ENCODE measurements at regions not wholly inside any gene's neighbourhood (a gene's known extent, or its start where the extent isn't known, plus 50 kb on each side); places are given as distances from the start of the nearest gene placed in this dataset.

DNA sequence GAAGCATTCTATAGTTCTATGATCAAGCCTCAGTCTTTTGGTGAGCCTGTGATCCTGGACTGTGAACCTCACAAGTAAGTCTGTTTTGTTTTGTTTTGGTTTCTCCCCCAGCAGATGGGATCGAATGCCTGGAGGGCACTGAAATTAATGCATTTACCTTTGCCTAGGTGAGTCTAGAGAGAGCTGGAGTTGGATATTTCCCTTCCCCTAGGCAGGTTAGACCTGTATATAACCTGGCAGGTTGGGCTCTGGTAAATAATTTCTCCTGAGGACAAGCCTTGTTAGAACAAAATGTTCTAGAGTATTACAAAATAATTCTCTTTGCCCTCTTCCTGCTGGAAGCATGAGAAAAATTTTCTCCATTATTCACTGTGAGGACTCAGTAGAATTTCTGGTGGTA, 211.9 kb downstream of the TPRG1 start:
- Histone ChIP-seq H3K9ac (ENCODE audit: low read depth, low read length) (no peak overlapping the region), H4K91ac (ENCODE audit: insufficient read depth, low read depth, low read length) (no peak overlapping the region), H3K36me3 (ENCODE audit: control insufficient read depth, insufficient read depth, low read length) (no peaks in the 10 kb centered on the region), H2BK5ac (ENCODE audit: low read depth, low read length, poor library complexity, severe bottlenecking) (no peak overlapping the region), H2BK20ac (ENCODE audit: low read depth, low read length) (no peak overlapping the region), H3K14ac (replicated peaks; ENCODE audit: low read depth, low read length) (no peak overlapping the region), H3K9me1 (ENCODE audit: insufficient read depth, low read length) (no peaks in the 10 kb centered on the region), H3K4me2 (ENCODE audit: low read depth, low read length) (no peak overlapping the region), H3K4me3 (ENCODE audit: insufficient read depth, low read depth, low read length) (no peak overlapping the region), H3K23ac (ENCODE audit: low read depth, low read length) (no peak overlapping the region), H2AK5ac (ENCODE audit: low read depth, low read length) (no peak overlapping the region), H2BK15ac (ENCODE audit: low read depth, low read length) (no peak overlapping the region), H2BK120ac (ENCODE audit: low read depth, low read length) (no peak overlapping the region), H3K9me3 (ENCODE audit: control insufficient read depth, insufficient read depth, low read length) (no peaks in the 10 kb centered on the region), H3K79me1 (ENCODE audit: low read depth in 1 of 2, low read length in 2 of 2) (no peaks in the 10 kb centered on the region), H3K27me3 (ENCODE audit: control insufficient read depth, insufficient read depth, low read length) (no peaks in the 10 kb centered on the region), H3K4me1 (ENCODE audit: control insufficient read depth, insufficient read depth, low read length) (no peaks in the 10 kb centered on the region), H3K27ac (ENCODE audit: insufficient read depth, low read length) (no peak overlapping the region), H4K8ac (ENCODE audit: low read depth in 2 of 2, low read length in 2 of 2) (no peak overlapping the region), H4K5ac (ENCODE audit: low read depth, low read length) (no peak overlapping the region), H3K4ac (ENCODE audit: low read depth, low read length) (no peak overlapping the region), H2AK9ac (replicated peaks; ENCODE audit: low read depth, low read length, poor library complexity) (no peak overlapping the region), H3K56ac (ENCODE audit: extremely low read depth, insufficient read depth, low read length) (no peak overlapping the region), H2AFZ (replicated peaks; ENCODE audit: low read length, poor library complexity) (no peak overlapping the region), H3K18ac (ENCODE audit: low read depth, low read length) (no peak overlapping the region), H4K20me1 (ENCODE audit: insufficient read depth, low read length) (no peaks in the 10 kb centered on the region)
- CTCF ChIA-PET: interaction anchor here (0.6 kb wide), 1 partner anchor 71 kb away, joined by 3 read pairs; no protein-coding TSS in a partner anchor
- in situ Hi-C loops (cut with MboI; ENCODE audit: low sequenced_read_pairs) (no loop called here), intact Hi-C loops (cut with micrococcal nuclease) (no loop called here), dilution Hi-C loops (cut with HindIII; ENCODE audit: low sequenced_read_pairs, unreplicated experiment) (no loop called here)
- no peak for TF ChIP-seq RCOR1 (IDR thresholded peaks at IDR 0.05; ENCODE audit: insufficient replicate concordance, low read length)
- TF ChIP-seq, protein P1, sequence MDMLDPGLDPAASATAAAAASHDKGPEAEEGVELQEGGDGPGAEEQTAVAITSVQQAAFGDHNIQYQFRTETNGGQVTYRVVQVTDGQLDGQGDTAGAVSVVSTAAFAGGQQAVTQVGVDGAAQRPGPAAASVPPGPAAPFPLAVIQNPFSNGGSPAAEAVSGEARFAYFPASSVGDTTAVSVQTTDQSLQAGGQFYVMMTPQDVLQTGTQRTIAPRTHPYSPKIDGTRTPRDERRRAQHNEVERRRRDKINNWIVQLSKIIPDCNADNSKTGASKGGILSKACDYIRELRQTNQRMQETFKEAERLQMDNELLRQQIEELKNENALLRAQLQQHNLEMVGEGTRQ (IDR thresholded peaks at IDR 0.05; ENCODE audit: low read depth, low read length): no peak
- TF ChIP-seq RFX5 (IDR thresholded peaks at IDR 0.05; ENCODE audit: low read depth, low read length): no peak
- no peak for TF ChIP-seq CEBPB (IDR thresholded peaks at IDR 0.05; ENCODE audit: low read depth, low read length)
- TF ChIP-seq MAZ (IDR thresholded peaks at IDR 0.05; ENCODE audit: borderline replicate concordance, low read depth, low read length): no peak
- no peak for TF ChIP-seq FOS (IDR thresholded peaks at IDR 0.05; ENCODE audit: low read depth, low read length)
- TF ChIP-seq CHD1 (IDR thresholded peaks at IDR 0.05; ENCODE audit: low read depth, low read length): no peak
- TF ChIP-seq NFE2L2 (IDR thresholded peaks at IDR 0.05; ENCODE audit: low read depth, low read length): no peak
- TF ChIP-seq, protein P2, sequence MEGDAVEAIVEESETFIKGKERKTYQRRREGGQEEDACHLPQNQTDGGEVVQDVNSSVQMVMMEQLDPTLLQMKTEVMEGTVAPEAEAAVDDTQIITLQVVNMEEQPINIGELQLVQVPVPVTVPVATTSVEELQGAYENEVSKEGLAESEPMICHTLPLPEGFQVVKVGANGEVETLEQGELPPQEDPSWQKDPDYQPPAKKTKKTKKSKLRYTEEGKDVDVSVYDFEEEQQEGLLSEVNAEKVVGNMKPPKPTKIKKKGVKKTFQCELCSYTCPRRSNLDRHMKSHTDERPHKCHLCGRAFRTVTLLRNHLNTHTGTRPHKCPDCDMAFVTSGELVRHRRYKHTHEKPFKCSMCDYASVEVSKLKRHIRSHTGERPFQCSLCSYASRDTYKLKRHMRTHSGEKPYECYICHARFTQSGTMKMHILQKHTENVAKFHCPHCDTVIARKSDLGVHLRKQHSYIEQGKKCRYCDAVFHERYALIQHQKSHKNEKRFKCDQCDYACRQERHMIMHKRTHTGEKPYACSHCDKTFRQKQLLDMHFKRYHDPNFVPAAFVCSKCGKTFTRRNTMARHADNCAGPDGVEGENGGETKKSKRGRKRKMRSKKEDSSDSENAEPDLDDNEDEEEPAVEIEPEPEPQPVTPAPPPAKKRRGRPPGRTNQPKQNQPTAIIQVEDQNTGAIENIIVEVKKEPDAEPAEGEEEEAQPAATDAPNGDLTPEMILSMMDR (conservative IDR thresholded peaks at IDR 0.05; ENCODE audit: low read depth, low read length): no peak
- TF ChIP-seq, protein P3, sequence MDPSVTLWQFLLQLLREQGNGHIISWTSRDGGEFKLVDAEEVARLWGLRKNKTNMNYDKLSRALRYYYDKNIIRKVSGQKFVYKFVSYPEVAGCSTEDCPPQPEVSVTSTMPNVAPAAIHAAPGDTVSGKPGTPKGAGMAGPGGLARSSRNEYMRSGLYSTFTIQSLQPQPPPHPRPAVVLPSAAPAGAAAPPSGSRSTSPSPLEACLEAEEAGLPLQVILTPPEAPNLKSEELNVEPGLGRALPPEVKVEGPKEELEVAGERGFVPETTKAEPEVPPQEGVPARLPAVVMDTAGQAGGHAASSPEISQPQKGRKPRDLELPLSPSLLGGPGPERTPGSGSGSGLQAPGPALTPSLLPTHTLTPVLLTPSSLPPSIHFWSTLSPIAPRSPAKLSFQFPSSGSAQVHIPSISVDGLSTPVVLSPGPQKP (IDR thresholded peaks at IDR 0.05; ENCODE audit: borderline replicate concordance, low read depth, low read length): no peak
- no peak for TF ChIP-seq MXI1 (IDR thresholded peaks at IDR 0.05; ENCODE audit: borderline replicate concordance, low read depth, low read length)
- TF ChIP-seq POLR2A (IDR thresholded peaks at IDR 0.05; ENCODE audit: low read depth, low read length): no peak
- BruUV-seq (replicated peaks): no TSS peak
- WGBS, 2 experiments (ENCODE audit: extremely low coverage in 2 of 2, insufficient read length in 1 of 2): no CpG with 5 or more reads among the region's 1 CpG
- ATAC-seq (ENCODE audit: low read depth) (no peak), DNase-seq (no peak)
- POLR2A ChIA-PET (ENCODE audit: unreplicated experiment): no interaction called here
